Caco-2 (cell line): ENCODE measurements at regions not wholly inside any gene's neighbourhood (a gene's known extent, or its start where the extent isn't known, plus 50 kb on each side); places are given as distances from the start of the nearest gene placed in this dataset.

Source experiments
- BruUV-seq: library from RNA; stranded (reverse); fragments of 400-500 nt; replicated peaks from 2 replicates; lab custom pipeline; 2021; lab: Mats Ljungman, UMichigan
- CTCF ChIA-PET: fragments of 300-600 bp; sonication (Branson Sonifier 250); formaldehyde crosslinking; loops from one replicate; lab custom pipeline; 2022; ENCODE audit warnings: antibody characterized with exemption; lab: Charles Lee
- POLR2A ChIA-PET: fragments of 300-600 bp; sonication (Branson Sonifier 250); formaldehyde crosslinking; loops from one replicate; lab custom pipeline; 2022; ENCODE audit warnings: antibody characterized with exemption; lab: Charles Lee
- DNase-seq, 2 experiments: peaks; one replicate each; pipeline versions ENCODE4 v3.0.0 to v3.0.0-alpha.2; 2020 to 2022
- H3K27me3 ChIP-seq: replicated peaks from 2 replicates; pipeline ENCODE4 v1.6.0; 2011; ENCODE audit warnings: low read length; ENCODE audit not compliant: control insufficient read depth, insufficient read depth
- H3K36me3 ChIP-seq: 2 replicates; pipeline ENCODE4 v1.5.1; 2011; ENCODE audit warnings: low read length; ENCODE audit not compliant: control insufficient read depth, insufficient read depth
- H3K4me1 ChIP-seq: fragments of 250-450 bp; sonication (Bioruptor Pico); 2 replicates; pipeline ENCODE4 v1.5.1; 2020; ENCODE audit warnings: mild to moderate bottlenecking
- H3K4me3 ChIP-seq: 2 replicates; pipeline ENCODE4 v1.5.1; 2011; ENCODE audit warnings: low read depth, mild to moderate bottlenecking, control low read depth, low read length
- H3K9me3 ChIP-seq: fragments of 250-450 bp; sonication (Bioruptor Pico); 2 replicates; pipeline ENCODE4 v1.5.1; 2020; ENCODE audit warnings: mild to moderate bottlenecking, moderate library complexity
- H3K27ac Mint-ChIP-seq: one replicate; pipeline ENCODE4 v1.8.0; 2022; ENCODE audit warnings: mixed read lengths; ENCODE audit not compliant: unreplicated experiment
- H3K27me3 Mint-ChIP-seq: one replicate; pipeline ENCODE4 v1.8.0; 2022; ENCODE audit warnings: mixed read lengths; ENCODE audit not compliant: insufficient read depth, unreplicated experiment
- H3K36me3 Mint-ChIP-seq: one replicate; pipeline ENCODE4 v1.8.0; 2022; ENCODE audit warnings: mild to moderate bottlenecking, mixed read lengths; ENCODE audit not compliant: insufficient read depth, unreplicated experiment
- H3K4me1 Mint-ChIP-seq: one replicate; pipeline ENCODE4 v1.8.0; 2022; ENCODE audit warnings: low read depth, mixed read lengths; ENCODE audit not compliant: unreplicated experiment
- H3K4me3 Mint-ChIP-seq: one replicate; pipeline ENCODE4 v1.8.0; 2022; ENCODE audit warnings: mild to moderate bottlenecking, moderate library complexity, mixed read lengths; ENCODE audit not compliant: unreplicated experiment
- H3K9me3 Mint-ChIP-seq: one replicate; pipeline ENCODE4 v1.8.0; 2022; ENCODE audit warnings: mixed read lengths; ENCODE audit not compliant: unreplicated experiment
- intact Hi-C: fragments of 100-400 bp; cut with micrococcal nuclease; formaldehyde crosslinking; loops from one replicate; pipeline ENCODE4 v1.10.0; 2022; ENCODE audit not compliant: unreplicated experiment
- TF ChIP-seq, protein P1 (sequence below), 2 experiments: fragments of 200-600 bp in 1 of 2; IDR thresholded peaks; 1 replicate in 1 of 2; 2 replicates in 1 of 2; pipeline versions ENCODE4 v1.5.1 to v1.8.0; 2011 to 2022; ENCODE audit warnings: antibody characterized with exemption in 1 of 2, control low read depth in 1 of 2, inconsistent platforms in 1 of 2, low read depth in 1 of 2, low read length in 1 of 2, mild to moderate bottlenecking in 1 of 2, moderate library complexity in 1 of 2; ENCODE audit not compliant: insufficient read depth in 1 of 2, severe bottlenecking in 1 of 2, unreplicated experiment in 1 of 2

DNA sequence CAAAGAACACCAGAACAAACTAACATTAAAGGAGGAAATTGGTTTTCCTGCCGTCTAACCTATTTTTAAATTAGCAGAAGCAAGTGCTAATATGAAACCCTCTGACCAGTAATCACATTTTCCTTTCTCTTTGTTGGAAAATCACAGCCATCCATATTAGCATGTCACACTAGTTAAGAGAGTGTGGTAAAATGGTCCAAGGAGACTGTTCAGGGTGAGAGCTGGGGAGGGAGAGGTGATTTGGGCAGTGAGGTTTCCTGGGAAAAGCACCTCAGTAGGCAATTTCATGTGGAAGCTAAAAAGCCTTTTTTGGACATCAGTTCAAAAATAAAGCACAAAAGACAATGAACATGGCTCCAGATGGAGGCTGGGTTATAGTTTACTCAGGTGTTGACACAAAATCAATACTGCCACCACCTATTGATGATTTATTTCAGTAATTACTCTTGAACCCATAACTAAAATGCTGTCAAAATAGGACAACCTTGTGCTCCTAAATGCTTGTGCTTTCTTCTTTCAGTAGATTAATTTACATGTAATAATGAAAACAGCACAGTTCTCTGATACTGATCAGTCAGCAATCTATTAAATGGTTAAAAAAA lies 333.2 kb downstream of the SAMD5 start:
- H3K27ac Mint-ChIP-seq: no peak overlapping the region
- no peaks in the 10 kb centered on the region for H3K27me3 ChIP-seq
- H3K4me3 ChIP-seq: no peak overlapping the region
- no peak overlapping the region for H3K4me3 Mint-ChIP-seq
- H3K4me1 Mint-ChIP-seq: no peaks in the 10 kb centered on the region
- H3K4me1 ChIP-seq: no peaks in the 10 kb centered on the region
- H3K36me3 ChIP-seq: no peaks in the 10 kb centered on the region
- CTCF ChIA-PET: no interaction called here
- H3K9me3 ChIP-seq: no peaks in the 10 kb centered on the region
- no peak for DNase-seq
- H3K27me3 Mint-ChIP-seq: no peaks in the 10 kb centered on the region
- intact Hi-C loops: no loop called here
- H3K9me3 Mint-ChIP-seq: no peaks in the 10 kb centered on the region
- no peaks in the 10 kb centered on the region for H3K36me3 Mint-ChIP-seq
- POLR2A ChIA-PET: no interaction called here
- TF ChIP-seq, protein P1, sequence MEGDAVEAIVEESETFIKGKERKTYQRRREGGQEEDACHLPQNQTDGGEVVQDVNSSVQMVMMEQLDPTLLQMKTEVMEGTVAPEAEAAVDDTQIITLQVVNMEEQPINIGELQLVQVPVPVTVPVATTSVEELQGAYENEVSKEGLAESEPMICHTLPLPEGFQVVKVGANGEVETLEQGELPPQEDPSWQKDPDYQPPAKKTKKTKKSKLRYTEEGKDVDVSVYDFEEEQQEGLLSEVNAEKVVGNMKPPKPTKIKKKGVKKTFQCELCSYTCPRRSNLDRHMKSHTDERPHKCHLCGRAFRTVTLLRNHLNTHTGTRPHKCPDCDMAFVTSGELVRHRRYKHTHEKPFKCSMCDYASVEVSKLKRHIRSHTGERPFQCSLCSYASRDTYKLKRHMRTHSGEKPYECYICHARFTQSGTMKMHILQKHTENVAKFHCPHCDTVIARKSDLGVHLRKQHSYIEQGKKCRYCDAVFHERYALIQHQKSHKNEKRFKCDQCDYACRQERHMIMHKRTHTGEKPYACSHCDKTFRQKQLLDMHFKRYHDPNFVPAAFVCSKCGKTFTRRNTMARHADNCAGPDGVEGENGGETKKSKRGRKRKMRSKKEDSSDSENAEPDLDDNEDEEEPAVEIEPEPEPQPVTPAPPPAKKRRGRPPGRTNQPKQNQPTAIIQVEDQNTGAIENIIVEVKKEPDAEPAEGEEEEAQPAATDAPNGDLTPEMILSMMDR (IDR thresholded peaks at IDR 0.05; ENCODE audit: insufficient read depth in 1 of 2, low read depth in 1 of 2, low read length in 1 of 2, severe bottlenecking in 1 of 2, unreplicated experiment in 1 of 2): no peak
- BruUV-seq: no TSS peak

DNA sequence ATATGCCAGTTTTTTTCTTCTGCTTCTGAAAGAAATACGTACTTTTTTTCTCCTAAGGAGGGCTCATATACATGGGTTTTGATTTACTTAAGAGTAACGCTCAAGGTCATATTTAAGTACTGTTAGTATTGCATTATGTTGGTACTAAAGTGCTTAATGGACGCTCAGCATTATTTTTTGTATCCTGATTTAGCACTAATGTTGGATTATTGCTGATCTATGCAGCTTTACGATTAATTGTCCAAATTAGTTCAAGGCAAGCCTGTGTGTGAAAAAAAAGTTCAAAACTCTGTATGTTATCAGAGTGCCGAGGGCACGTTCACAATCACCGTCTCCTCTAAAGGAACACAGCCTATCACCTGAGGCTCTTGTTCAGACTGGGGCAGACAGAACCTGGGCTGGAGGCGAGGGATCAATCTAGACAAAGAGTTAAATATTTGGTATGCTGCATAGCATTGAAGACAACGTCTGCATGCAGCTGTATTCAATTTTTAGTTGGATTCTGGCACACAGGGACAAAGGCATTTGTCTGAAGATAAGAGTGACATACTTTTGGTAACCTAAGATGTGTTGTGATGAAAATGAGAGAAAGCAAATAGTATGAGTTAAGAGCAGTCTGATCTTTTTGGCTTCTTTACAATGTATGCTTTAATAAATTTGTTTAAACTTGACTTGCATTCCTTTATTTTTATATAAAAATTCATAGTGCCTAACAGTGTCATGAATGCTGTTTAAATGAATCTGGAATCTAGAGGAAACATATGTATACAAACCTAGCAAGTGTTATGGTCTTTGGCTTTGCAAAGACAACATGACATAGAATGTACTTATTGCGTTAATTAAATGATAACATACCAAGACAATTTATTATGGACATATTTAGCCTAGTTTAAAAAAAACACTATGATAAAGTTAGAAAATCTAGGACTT lies 341.2 kb downstream of the SAMD5 start:
- Histone ChIP-seq H3K9me3 (no peaks in the 10 kb centered on the region), H3K4me3 (no peak overlapping the region), H3K36me3 (no peaks in the 10 kb centered on the region), H3K4me1 (no peaks in the 10 kb centered on the region), H3K27me3 (no peaks in the 10 kb centered on the region)
- no peaks in the 10 kb centered on the region for H3K27me3 Mint-ChIP-seq
- H3K4me1 Mint-ChIP-seq: no peaks in the 10 kb centered on the region
- H3K4me3 Mint-ChIP-seq: no peak overlapping the region
- no peaks in the 10 kb centered on the region for H3K9me3 Mint-ChIP-seq
- H3K27ac Mint-ChIP-seq: no peak overlapping the region
- DNase-seq: no peak
- TF ChIP-seq, protein P1 (IDR thresholded peaks at IDR 0.05; ENCODE audit: insufficient read depth in 1 of 2, low read depth in 1 of 2, low read length in 1 of 2, severe bottlenecking in 1 of 2, unreplicated experiment in 1 of 2): no peak
- ChIA-PET CTCF (no interaction called here), POLR2A (no interaction called here)
- H3K36me3 Mint-ChIP-seq: no peaks in the 10 kb centered on the region
- intact Hi-C loops: no loop called here
- no TSS peak for BruUV-seq

DNA sequence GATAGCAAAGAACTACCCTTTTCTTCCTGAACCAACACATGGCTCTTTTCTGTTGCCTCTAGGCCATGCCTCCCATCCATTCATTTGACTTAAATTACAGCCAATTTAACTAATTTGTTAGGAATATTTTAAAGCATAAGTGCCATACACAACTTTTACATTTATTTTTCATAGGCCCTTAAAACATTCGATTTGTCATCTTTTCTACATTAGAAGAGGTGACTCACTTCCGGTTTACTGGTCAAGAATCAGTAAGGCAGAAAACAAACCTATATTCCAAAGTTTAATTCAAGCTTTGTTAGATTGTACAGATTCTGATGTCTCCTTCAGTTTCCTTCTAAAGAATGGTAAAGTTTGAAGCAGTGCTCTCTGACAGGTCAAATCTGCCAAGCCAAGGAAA lies 344.3 kb downstream of the SAMD5 start:
- Mint-ChIP-seq H3K9me3 (no peaks in the 10 kb centered on the region), H3K27ac (no peak overlapping the region), H3K27me3 (no peaks in the 10 kb centered on the region), H3K4me3 (no peak overlapping the region), H3K4me1 (no peaks in the 10 kb centered on the region), H3K36me3 (no peaks in the 10 kb centered on the region)
- ChIA-PET POLR2A (no interaction called here), CTCF (no interaction called here)
- BruUV-seq: no TSS peak
- intact Hi-C loops: no loop called here
- no peak for DNase-seq
- Histone ChIP-seq H3K36me3 (no peaks in the 10 kb centered on the region), H3K27me3 (no peaks in the 10 kb centered on the region), H3K4me1 (no peaks in the 10 kb centered on the region), H3K4me3 (no peak overlapping the region), H3K9me3 (no peaks in the 10 kb centered on the region)
- TF ChIP-seq, protein P1 (IDR thresholded peaks at IDR 0.05; ENCODE audit: insufficient read depth in 1 of 2, low read depth in 1 of 2, low read length in 1 of 2, severe bottlenecking in 1 of 2, unreplicated experiment in 1 of 2): no peak
